ENCODE measurements at regions not wholly inside any gene's neighbourhood (a gene's known extent, or its start where the extent isn't known, plus 50 kb on each side); places are given as distances from the start of the nearest gene placed in this dataset.

GRCh38 chr1:104979651-104980050 is 1230.0 kb downstream of the AMY1C start:
- H3K4me3 Mint-ChIP-seq (ENCODE audit: unreplicated experiment), result no peak overlapping the region
- POLR2A ChIA-PET, result no interaction called here
- no peaks in the 10 kb centered on the region for H3K4me1 Mint-ChIP-seq (ENCODE audit: insufficient read depth, unreplicated experiment)
- H3K27me3 Mint-ChIP-seq (ENCODE audit: insufficient read depth, unreplicated experiment), result no peaks in the 10 kb centered on the region
- no peak for DNase-seq (ENCODE audit: unreplicated experiment)
- H3K27ac Mint-ChIP-seq (ENCODE audit: low read depth, unreplicated experiment), result no peak overlapping the region
- H3K36me3 Mint-ChIP-seq (ENCODE audit: insufficient read depth, unreplicated experiment), result no peaks in the 10 kb centered on the region
- no TSS peak for BruUV-seq (replicated peaks)
- H3K9me3 Mint-ChIP-seq (ENCODE audit: unreplicated experiment), result no peaks in the 10 kb centered on the region
- CTCF ChIA-PET, result no interaction called here
- intact Hi-C loops (cut with micrococcal nuclease), result loop anchor here (10.0 kb wide), 1 partner anchor 55 kb away; no protein-coding TSS in a partner anchor
- no peak for TF ChIP-seq CTCF (IDR thresholded peaks at IDR 0.05; ENCODE audit: unreplicated experiment)

GRCh38 chr1:104987210-104987609 is 1237.5 kb downstream of the AMY1C start:
- CTCF ChIA-PET, result no interaction called here
- intact Hi-C loops (cut with micrococcal nuclease), result loop anchor here (10.0 kb wide), 1 partner anchor 62 kb away; no protein-coding TSS in a partner anchor

GRCh38 chr1:104989012-104989411 is 1239.3 kb downstream of the AMY1C start:
- H3K36me3 Mint-ChIP-seq (ENCODE audit: insufficient read depth, unreplicated experiment), result no peaks in the 10 kb centered on the region
- H3K27me3 Mint-ChIP-seq (ENCODE audit: insufficient read depth, unreplicated experiment), result no peaks in the 10 kb centered on the region
- DNase-seq (ENCODE audit: unreplicated experiment), result no peak
- H3K9me3 Mint-ChIP-seq (ENCODE audit: unreplicated experiment), result no peaks in the 10 kb centered on the region
- H3K4me3 Mint-ChIP-seq (ENCODE audit: unreplicated experiment), result no peak overlapping the region
- intact Hi-C loops (cut with micrococcal nuclease), result loop anchor here (10.0 kb wide), 1 partner anchor 64 kb away; no protein-coding TSS in a partner anchor
- ChIA-PET POLR2A (no interaction called here), CTCF (no interaction called here)
- no peak for TF ChIP-seq CTCF (IDR thresholded peaks at IDR 0.05; ENCODE audit: unreplicated experiment)
- no peak overlapping the region for H3K27ac Mint-ChIP-seq (ENCODE audit: low read depth, unreplicated experiment)
- H3K4me1 Mint-ChIP-seq (ENCODE audit: insufficient read depth, unreplicated experiment), result peaks cover 8% of the 10 kb centered on the region
- no TSS peak for BruUV-seq (replicated peaks)

More at GRCh38 chr1:104987210-104987609, 1237.5 kb downstream of the AMY1C start:
- POLR2A ChIA-PET, result interaction anchor here (0.6 kb wide), 1 partner anchor 977 kb away, joined by 3 read pairs; no protein-coding TSS in a partner anchor
- no peak for DNase-seq (ENCODE audit: unreplicated experiment)
- no TSS peak for BruUV-seq (replicated peaks)
- H3K27ac Mint-ChIP-seq (ENCODE audit: low read depth, unreplicated experiment), result no peak overlapping the region
- no peak overlapping the region for H3K4me3 Mint-ChIP-seq (ENCODE audit: unreplicated experiment)
- H3K27me3 Mint-ChIP-seq (ENCODE audit: insufficient read depth, unreplicated experiment), result no peaks in the 10 kb centered on the region
- H3K36me3 Mint-ChIP-seq (ENCODE audit: insufficient read depth, unreplicated experiment), result no peaks in the 10 kb centered on the region
- no peak for TF ChIP-seq CTCF (IDR thresholded peaks at IDR 0.05; ENCODE audit: unreplicated experiment)
- peaks cover 8% of the 10 kb centered on the region for H3K4me1 Mint-ChIP-seq (ENCODE audit: insufficient read depth, unreplicated experiment)
- H3K9me3 Mint-ChIP-seq (ENCODE audit: unreplicated experiment), result no peaks in the 10 kb centered on the region

GRCh38 chr1:104991702-104992101 is 1242.0 kb downstream of the AMY1C start:
- peak; percentile 3 for DNase-seq (ENCODE audit: unreplicated experiment)
- no peak overlapping the region for H3K27ac Mint-ChIP-seq (ENCODE audit: low read depth, unreplicated experiment)
- H3K4me3 Mint-ChIP-seq (ENCODE audit: unreplicated experiment), result no peak overlapping the region
- H3K36me3 Mint-ChIP-seq (ENCODE audit: insufficient read depth, unreplicated experiment), result no peaks in the 10 kb centered on the region
- no peak for TF ChIP-seq CTCF (IDR thresholded peaks at IDR 0.05; ENCODE audit: unreplicated experiment)
- H3K4me1 Mint-ChIP-seq (ENCODE audit: insufficient read depth, unreplicated experiment), result peaks cover 8% of the 10 kb centered on the region
- intact Hi-C loops (cut with micrococcal nuclease), result no loop called here
- H3K9me3 Mint-ChIP-seq (ENCODE audit: unreplicated experiment), result no peaks in the 10 kb centered on the region
- no TSS peak for BruUV-seq (replicated peaks)
- ChIA-PET CTCF (interaction anchor here (0.6 kb wide), 1 partner anchor 1477 kb away, joined by 3 read pairs; no protein-coding TSS in a partner anchor), POLR2A (interaction anchor here (0.6 kb wide), 1 partner anchor 231 kb away, joined by 3 read pairs; no protein-coding TSS in a partner anchor)
- no peaks in the 10 kb centered on the region for H3K27me3 Mint-ChIP-seq (ENCODE audit: insufficient read depth, unreplicated experiment)

All from MCF 10A (cell line).